Activated CD8-positive, alpha-beta memory T cell treated with anti-CD3 and anti-CD28 coated beads, Interleukin-2, amount 10 ng/mL, durations not matched to agents 7 days and 5 days (primary cell): ENCODE measurements at regions not wholly inside any gene's neighbourhood (a gene's known extent, or its start where the extent isn't known, plus 50 kb on each side); places are given as distances from the start of the nearest gene placed in this dataset.

ENCODE experiments used
- ATAC-seq: fragments of 150-1000 bp; cut with Tn5 transposase; one replicate; pipeline ENCODE4 v1.10.0; 2021; ENCODE audit warnings: moderate library complexity
- CTCF ChIA-PET: fragments of 350-600 bp; sonication (Branson Sonifier 250); formaldehyde crosslinking; loops from one replicate; lab custom pipeline; 2021; ENCODE audit warnings: antibody characterized with exemption; lab: Charles Lee
- DNase-seq: peaks from one replicate; pipeline ENCODE4 v3.0.0-alpha.2; 2020
- H3K27ac Mint-ChIP-seq: one replicate; pipeline ENCODE4 v1.8.0; 2021; ENCODE audit warnings: mild to moderate bottlenecking, mixed read lengths
- H3K27me3 Mint-ChIP-seq: one replicate; pipeline ENCODE4 v1.8.0; 2021; ENCODE audit warnings: mixed read lengths
- H3K36me3 Mint-ChIP-seq: one replicate; pipeline ENCODE4 v1.8.0; 2021; ENCODE audit warnings: mild to moderate bottlenecking, mixed read lengths
- H3K4me1 Mint-ChIP-seq: one replicate; pipeline ENCODE4 v1.8.0; 2021; ENCODE audit warnings: mixed read lengths
- H3K4me3 Mint-ChIP-seq: one replicate; pipeline ENCODE4 v1.8.0; 2021; ENCODE audit warnings: mild to moderate bottlenecking, moderate library complexity, mixed read lengths
- H3K9me3 Mint-ChIP-seq: one replicate; pipeline ENCODE4 v1.8.0; 2022; ENCODE audit warnings: low read depth, mixed read lengths

GRCh38 chr2:133821107-133821760, 253.0 kb upstream of the NCKAP5 start:
- Mint-ChIP-seq H3K4me3 (no peak overlapping the region), H3K27me3 (peaks cover 5% of the 10 kb centered on the region), H3K9me3 (no peaks in the 10 kb centered on the region), H3K27ac (no peak overlapping the region), H3K4me1 (no peaks in the 10 kb centered on the region), H3K36me3 (no peaks in the 10 kb centered on the region)
- ATAC-seq, result no peak
- CTCF ChIA-PET, result no interaction called here
- no peak for DNase-seq

GRCh38 chr2:133822517-133823225, 254.4 kb upstream of the NCKAP5 start:
- Mint-ChIP-seq H3K9me3 (no peaks in the 10 kb centered on the region), H3K27ac (no peak overlapping the region), H3K36me3 (no peaks in the 10 kb centered on the region), H3K4me1 (no peaks in the 10 kb centered on the region), H3K4me3 (no peak overlapping the region), H3K27me3 (no peaks in the 10 kb centered on the region)
- DNase-seq (no peak), ATAC-seq (no peak)
- CTCF ChIA-PET, result no interaction called here

- Mint-ChIP-seq H3K4me1 (no peaks in the 10 kb centered on the region), H3K27me3 (no peaks in the 10 kb centered on the region)
These were observed 254.9 kb upstream of the NCKAP5 start for GRCh38 chr2:133823226-133823550.

GRCh38 chr2:133824869-133825268, 256.6 kb upstream of the NCKAP5 start:
- CTCF ChIA-PET, result no interaction called here
- Mint-ChIP-seq H3K4me1 (no peaks in the 10 kb centered on the region), H3K36me3 (no peaks in the 10 kb centered on the region), H3K27me3 (no peaks in the 10 kb centered on the region), H3K27ac (no peak overlapping the region), H3K4me3 (no peak overlapping the region), H3K9me3 (no peaks in the 10 kb centered on the region)
- DNase-seq (no peak), ATAC-seq (no peak)

More at GRCh38 chr2:133823226-133823550, 254.9 kb upstream of the NCKAP5 start:
- H3K9me3 Mint-ChIP-seq, result no peaks in the 10 kb centered on the region
- H3K36me3 Mint-ChIP-seq, result no peaks in the 10 kb centered on the region
- H3K4me3 Mint-ChIP-seq, result no peak overlapping the region
- CTCF ChIA-PET, result no interaction called here
- DNase-seq, result no peak
- H3K27ac Mint-ChIP-seq, result no peak overlapping the region
- no peak for ATAC-seq

- Mint-ChIP-seq H3K4me1 (no peaks in the 10 kb centered on the region), H3K4me3 (no peak overlapping the region), H3K9me3 (no peaks in the 10 kb centered on the region), H3K27ac (no peak overlapping the region), H3K36me3 (no peaks in the 10 kb centered on the region), H3K27me3 (no peaks in the 10 kb centered on the region)
- no peak for DNase-seq
- ATAC-seq, result no peak
- CTCF ChIA-PET, result no interaction called here
These were observed 257.5 kb upstream of the NCKAP5 start for GRCh38 chr2:133825778-133826177.

- Mint-ChIP-seq H3K4me3 (no peak overlapping the region), H3K27ac (no peak overlapping the region)
- ATAC-seq, result no peak
These were observed 260.6 kb upstream of the NCKAP5 start for GRCh38 chr2:133828913-133829312.

GRCh38 chr2:133829450-133830020, 261.3 kb upstream of the NCKAP5 start:
- CTCF ChIA-PET, result interaction anchor here (1.2 kb wide), 1 partner anchor 15 kb away, joined by 3 read pairs; no protein-coding TSS in a partner anchor
- ATAC-seq (no peak), DNase-seq (no peak)
- Mint-ChIP-seq H3K27me3 (no peaks in the 10 kb centered on the region), H3K4me1 (no peaks in the 10 kb centered on the region), H3K27ac (no peak overlapping the region), H3K9me3 (no peaks in the 10 kb centered on the region), H3K4me3 (no peak overlapping the region), H3K36me3 (no peaks in the 10 kb centered on the region)

More at GRCh38 chr2:133828913-133829312, 260.6 kb upstream of the NCKAP5 start:
- H3K9me3 Mint-ChIP-seq, result no peaks in the 10 kb centered on the region
- H3K4me1 Mint-ChIP-seq, result no peaks in the 10 kb centered on the region
- CTCF ChIA-PET, result interaction anchor here (1.2 kb wide), 1 partner anchor 16 kb away, joined by 3 read pairs; no protein-coding TSS in a partner anchor
- H3K36me3 Mint-ChIP-seq, result no peaks in the 10 kb centered on the region
- no peaks in the 10 kb centered on the region for H3K27me3 Mint-ChIP-seq
- no peak for DNase-seq

- Mint-ChIP-seq H3K27ac (no peak overlapping the region), H3K9me3 (no peaks in the 10 kb centered on the region), H3K4me3 (no peak overlapping the region), H3K4me1 (no peaks in the 10 kb centered on the region), H3K27me3 (no peaks in the 10 kb centered on the region), H3K36me3 (no peaks in the 10 kb centered on the region)
- CTCF ChIA-PET, result interaction anchor here (1.1 kb wide), 1 partner anchor 11 kb away, joined by 4 read pairs; no protein-coding TSS in a partner anchor
- ATAC-seq (no peak), DNase-seq (no peak)
These were observed 265.5 kb upstream of the NCKAP5 start for GRCh38 chr2:133833746-133834145.

GRCh38 chr2:133835821-133836619, 267.8 kb upstream of the NCKAP5 start:
- ATAC-seq, result no peak
- CTCF ChIA-PET, result interaction anchor here (1.3 kb wide), 1 partner anchor 9 kb away, joined by 5 read pairs; no protein-coding TSS in a partner anchor
- H3K4me1 Mint-ChIP-seq, result no peaks in the 10 kb centered on the region

GRCh38 chr2:133836691-133837345, 268.6 kb upstream of the NCKAP5 start:
- ATAC-seq (no peak), DNase-seq (no peak)
- Mint-ChIP-seq H3K27me3 (no peaks in the 10 kb centered on the region), H3K4me3 (no peak overlapping the region), H3K27ac (no peak overlapping the region), H3K36me3 (no peaks in the 10 kb centered on the region), H3K4me1 (no peaks in the 10 kb centered on the region), H3K9me3 (no peaks in the 10 kb centered on the region)
- CTCF ChIA-PET, result interaction anchor here (0.6 kb wide), 1 partner anchor 447 kb away, joined by 3 read pairs; no protein-coding TSS in a partner anchor

More at GRCh38 chr2:133835821-133836619, 267.8 kb upstream of the NCKAP5 start:
- H3K9me3 Mint-ChIP-seq, result no peaks in the 10 kb centered on the region
- no peaks in the 10 kb centered on the region for H3K27me3 Mint-ChIP-seq
- DNase-seq, result no peak
- no peaks in the 10 kb centered on the region for H3K36me3 Mint-ChIP-seq
- H3K27ac Mint-ChIP-seq, result no peak overlapping the region
- no peak overlapping the region for H3K4me3 Mint-ChIP-seq

GRCh38 chr2:133837441-133838094, 269.3 kb upstream of the NCKAP5 start:
- ATAC-seq (no peak), DNase-seq (no peak)
- Mint-ChIP-seq H3K4me1 (no peaks in the 10 kb centered on the region), H3K36me3 (no peaks in the 10 kb centered on the region), H3K27ac (no peak overlapping the region), H3K4me3 (no peak overlapping the region), H3K27me3 (no peaks in the 10 kb centered on the region), H3K9me3 (no peaks in the 10 kb centered on the region)
- CTCF ChIA-PET, result interaction anchor here (0.6 kb wide), 1 partner anchor 446 kb away, joined by 3 read pairs; no protein-coding TSS in a partner anchor

- DNase-seq (no peak), ATAC-seq (no peak)
- no peaks in the 10 kb centered on the region for H3K36me3 Mint-ChIP-seq
- no peaks in the 10 kb centered on the region for H3K9me3 Mint-ChIP-seq
- H3K4me3 Mint-ChIP-seq, result no peak overlapping the region
- no peak overlapping the region for H3K27ac Mint-ChIP-seq
- no peaks in the 10 kb centered on the region for H3K4me1 Mint-ChIP-seq
- no peaks in the 10 kb centered on the region for H3K27me3 Mint-ChIP-seq
- CTCF ChIA-PET, result no interaction called here
These were observed 270.5 kb upstream of the NCKAP5 start for GRCh38 chr2:133838642-133839365.
